SK-N-SH (cell line): ENCODE measurements at regions not wholly inside any gene's neighbourhood (a gene's known extent, or its start where the extent isn't known, plus 50 kb on each side); places are given as distances from the start of the nearest gene placed in this dataset.

Experiments used
- CTCF ChIA-PET: fragments of 300-600, 350-600 bp; formaldehyde crosslinking; extraction: SDS; loops from one replicate; lab custom pipeline; 2021; lab: Yijun Ruan, JAX
- POLR2A ChIA-PET: fragments of 350-600 bp; sonication (Branson Sonifier 250); formaldehyde crosslinking; extraction: SDS; loops from one replicate; lab custom pipeline; 2020; ENCODE audit warnings: antibody characterized with exemption, inconsistent platforms; lab: Yijun Ruan, JAX
- DNase-seq: peaks from one replicate; pipeline ENCODE4 v3.0.0; 2012
- H2AFZ ChIP-seq: fragments of 200-600 bp; sonication (generic); 2 replicates; pipeline ENCODE4 v1.8.1; 2016; ENCODE audit warnings: antibody characterized with exemption, mild to moderate bottlenecking, low read depth
- H3F3A ChIP-seq: fragments of 200-600 bp; sonication (generic); replicated peaks from 2 replicates; pipeline ENCODE3; 2016; ENCODE audit warnings: antibody characterized with exemption, mild to moderate bottlenecking; ENCODE audit not compliant: insufficient read depth
- H3K27ac ChIP-seq, 2 experiments: fragments of 200-500 bp in 1 of 2; fragments of 200-600 bp in 1 of 2; sonication (Bioruptor generic) in 1 of 2; sonication (generic), shearing (Covaris generic) in 1 of 2; 2 replicates each; pipeline versions ENCODE4 v1.5.1 to v1.6.1; 2014 to 2016; ENCODE audit warnings: low read depth in 2 of 2, inconsistent platforms in 1 of 2, low read length in 1 of 2, mild to moderate bottlenecking in 1 of 2, mixed read lengths in 1 of 2
- H3K27me3 ChIP-seq: fragments of 200-600 bp; sonication (generic), shearing (Covaris generic); 2 replicates; pipeline ENCODE4 v1.6.1; 2016; ENCODE audit warnings: mixed run types; ENCODE audit not compliant: insufficient read depth
- H3K36me3 ChIP-seq, 2 experiments: fragments of 200-500 bp in 1 of 2; fragments of 200-600 bp in 1 of 2; sonication (Bioruptor generic) in 1 of 2; sonication (generic) in 1 of 2; replicated peaks in 1 of 2; 2 replicates each; pipeline versions ENCODE3 to v1.5.1; 2014 to 2016; ENCODE audit warnings: low read length in 1 of 2, mild to moderate bottlenecking in 1 of 2; ENCODE audit not compliant: insufficient read depth in 2 of 2, control insufficient read depth in 1 of 2
- H3K4me1 ChIP-seq, 2 experiments: fragments of 200-500 bp in 1 of 2; fragments of 200-600 bp in 1 of 2; sonication (Bioruptor generic) in 1 of 2; sonication (generic), shearing (Covaris generic) in 1 of 2; 2 replicates each; pipeline versions ENCODE4 v1.5.1 to v1.6.1; 2014 to 2016; ENCODE audit warnings: low read depth in 1 of 2, low read length in 1 of 2, mixed run types in 1 of 2; ENCODE audit not compliant: insufficient read depth in 2 of 2, control insufficient read depth in 1 of 2
- H3K4me2 ChIP-seq: fragments of 200-600 bp; sonication (generic), shearing (Covaris generic); 2 replicates; pipeline ENCODE4 v1.6.1; 2017; ENCODE audit warnings: mixed run types
- H3K4me3 ChIP-seq, 2 experiments: fragments of 200-500 bp in 1 of 2; fragments of 200-600 bp in 1 of 2; sonication (Bioruptor generic) in 1 of 2; sonication (generic), shearing (Covaris generic) in 1 of 2; 2 replicates each; pipeline versions ENCODE4 v1.5.1 to v1.8.1; 2014 to 2016; ENCODE audit warnings: low read depth in 2 of 2, inconsistent platforms in 1 of 2, low read length in 1 of 2, mild to moderate bottlenecking in 1 of 2, mixed read lengths in 1 of 2, moderate library complexity in 1 of 2
- H3K79me2 ChIP-seq: fragments of 200-600 bp; sonication (generic); 2 replicates; pipeline ENCODE4 v1.8.1; 2017; ENCODE audit warnings: mild to moderate bottlenecking; ENCODE audit not compliant: insufficient read depth
- H3K9ac ChIP-seq: fragments of 200-600 bp; sonication (generic); 2 replicates; pipeline ENCODE4 v1.6.1; 2017; ENCODE audit warnings: mixed run types
- H3K9me2 ChIP-seq: fragments of 200-600 bp; sonication (generic); 2 replicates; pipeline ENCODE4 v1.6.1; 2017; ENCODE audit warnings: mixed run types
- H3K9me3 ChIP-seq: fragments of 200-600 bp; sonication (generic); 2 replicates; pipeline ENCODE4 v1.6.1; 2017; ENCODE audit warnings: mixed run types, mild to moderate bottlenecking, moderate library complexity
- H4K20me1 ChIP-seq: fragments of 200-600 bp; sonication (generic); 2 replicates; pipeline ENCODE4 v1.6.1; 2017; ENCODE audit warnings: mild to moderate bottlenecking, mixed run types; ENCODE audit not compliant: insufficient read depth
- CHD2 ChIP-seq: fragments of 150-350 bp; IDR thresholded peaks from 2 replicates; pipeline ENCODE4 v1.6.1; 2018; ENCODE audit warnings: low read length; ENCODE audit not compliant: partially characterized antibody
- ELF1 ChIP-seq: IDR thresholded peaks from 2 replicates; pipeline ENCODE4 v1.4.0; 2012
- EP300 ChIP-seq, 2 experiments: IDR thresholded peaks; 2 replicates each; pipeline versions ENCODE4 v1.4.0 to v1.6.1; 2012; ENCODE audit warnings: borderline replicate concordance in 1 of 2, low read depth in 1 of 2, low read length in 1 of 2
- FOSL2 ChIP-seq: IDR thresholded peaks from 2 replicates; pipeline ENCODE4 v1.4.0; 2012; ENCODE audit warnings: low read depth, mild to moderate bottlenecking, moderate library complexity, borderline replicate concordance
- FOXJ3 ChIP-seq: sonication (generic); formaldehyde crosslinking; IDR thresholded peaks from 2 replicates; pipeline ENCODE4 v1.5.1; 2020; ENCODE audit warnings: mild to moderate bottlenecking, missing genetic modification reagents
- FOXM1 ChIP-seq: IDR thresholded peaks from 2 replicates; pipeline ENCODE4 v1.4.0; 2012; ENCODE audit warnings: low read depth, mild to moderate bottlenecking
- JUND ChIP-seq: IDR thresholded peaks from 2 replicates; pipeline ENCODE4 v1.4.0; 2012
- MEF2A ChIP-seq: IDR thresholded peaks from 2 replicates; pipeline ENCODE4 v1.4.0; 2012; ENCODE audit warnings: low read depth, borderline replicate concordance
- MXI1 ChIP-seq: IDR thresholded peaks from 2 replicates; pipeline ENCODE4 v1.6.1; 2012; ENCODE audit warnings: mild to moderate bottlenecking, low read depth, low read length, improper control_type of control experiment
- NFIC ChIP-seq: IDR thresholded peaks from 2 replicates; pipeline ENCODE4 v1.4.0; 2012; ENCODE audit warnings: borderline replicate concordance
- RAD21 ChIP-seq: IDR thresholded peaks from 2 replicates; pipeline ENCODE4 v1.6.1; 2012; ENCODE audit warnings: mild to moderate bottlenecking, low read length
- RCOR1 ChIP-seq: fragments of 150-350 bp; IDR thresholded peaks from 2 replicates; pipeline ENCODE4 v1.6.1; 2017; ENCODE audit warnings: antibody characterized with exemption, low read length
- REST ChIP-seq: IDR thresholded peaks from 2 replicates; pipeline ENCODE4 v1.6.1; 2012; ENCODE audit warnings: mild to moderate bottlenecking, low read depth, low read length, moderate library complexity
- RXRA ChIP-seq: IDR thresholded peaks from 2 replicates; pipeline ENCODE4 v1.4.0; 2012; ENCODE audit warnings: low read depth, mild to moderate bottlenecking, borderline replicate concordance
- TEAD4 ChIP-seq: IDR thresholded peaks from 2 replicates; pipeline ENCODE4 v1.4.0; 2012; ENCODE audit warnings: mild to moderate bottlenecking, borderline replicate concordance; ENCODE audit not compliant: insufficient read depth
- USF2 ChIP-seq: fragments of 150-350 bp; IDR thresholded peaks from 2 replicates; pipeline ENCODE4 v1.6.1; 2017; ENCODE audit warnings: antibody characterized with exemption, low read length, low read depth, borderline replicate concordance
- YY1 ChIP-seq: IDR thresholded peaks from 2 replicates; pipeline ENCODE4 v1.4.0; 2012; ENCODE audit warnings: low read depth, mild to moderate bottlenecking
- WGBS: methylation state at CpG from one replicate; pipeline ENCODE4 v1.1.6; 2017; ENCODE audit warnings: low lambda C conversion rate; 5-methylcytosine and 5-hydroxymethylcytosine counted together

- no peaks in the 10 kb centered on the region for H3K79me2 ChIP-seq
- H4K20me1 ChIP-seq, result no peaks in the 10 kb centered on the region
- POLR2A ChIA-PET, result no interaction called here
- no peak overlapping the region for H3K4me2 ChIP-seq
- WGBS, result 62% methylated on average over 5 of the region's 5 CpGs
- no peaks in the 10 kb centered on the region for H3K9me2 ChIP-seq
- no peaks in the 10 kb centered on the region for H3K27me3 ChIP-seq
- H3K4me3 ChIP-seq, result no peak overlapping the region
- peaks cover 0 to 8% of the 10 kb centered on the region in 2 experiments; a peak in 1 of 4 replicates for H3K4me1 ChIP-seq
- no peak overlapping the region for H3K9ac ChIP-seq
- TF ChIP-seq USF2 (no peak), MEF2A (no peak)
- no peaks in the 10 kb centered on the region for H3K9me3 ChIP-seq
- no peaks in the 10 kb centered on the region for H3K36me3 ChIP-seq
- DNase-seq, result no peak
- no peak overlapping the region for H3K27ac ChIP-seq
- no peaks in the 10 kb centered on the region for H3F3A ChIP-seq
- CTCF ChIA-PET, result interaction anchor here (1.6 kb wide), 1 partner anchor 271 kb away, joined by 3 read pairs; no protein-coding TSS in a partner anchor
- no peak overlapping the region for H2AFZ ChIP-seq
Observed at GRCh38 chr21:39078322-39079065, 104.8 kb downstream of the PSMG1 start.

GRCh38 chr21:39077876-39078275 is 105.4 kb downstream of the PSMG1 start:
- Histone ChIP-seq H3K4me2 (no peak overlapping the region), H3F3A (no peaks in the 10 kb centered on the region), H3K36me3 (no peaks in the 10 kb centered on the region), H3K9ac (no peak overlapping the region), H3K4me1 (peaks cover 0 to 10% of the 10 kb centered on the region in 2 experiments; a peak in 1 of 4 replicates), H3K27me3 (no peaks in the 10 kb centered on the region), H3K9me3 (no peaks in the 10 kb centered on the region), H3K27ac (no peak overlapping the region), H4K20me1 (no peaks in the 10 kb centered on the region), H2AFZ (no peak overlapping the region), H3K9me2 (no peaks in the 10 kb centered on the region), H3K79me2 (no peaks in the 10 kb centered on the region), H3K4me3 (no peak overlapping the region)
- ChIA-PET POLR2A (no interaction called here), CTCF (interaction anchor here (1.6 kb wide), 1 partner anchor 271 kb away, joined by 3 read pairs; no protein-coding TSS in a partner anchor)
- 58% methylated on average over 3 of the region's 3 CpGs for WGBS
- DNase-seq, result no peak
- TF ChIP-seq CHD2 (no peak), RXRA (no peak)

- peaks cover 0 to 10% of the 10 kb centered on the region in 2 experiments; a peak in 1 of 4 replicates for H3K4me1 ChIP-seq
- no peaks in the 10 kb centered on the region for H3K27me3 ChIP-seq
- no peak overlapping the region; a peak in 1 of 4 replicates for H3K27ac ChIP-seq
- no peak overlapping the region for H3K9ac ChIP-seq
- H4K20me1 ChIP-seq, result no peaks in the 10 kb centered on the region
- H3K4me3 ChIP-seq, result no peak overlapping the region
- no peaks in the 10 kb centered on the region for H3K79me2 ChIP-seq
- H3K9me2 ChIP-seq, result no peaks in the 10 kb centered on the region
- H2AFZ ChIP-seq, result no peak overlapping the region
- no peak overlapping the region for H3K4me2 ChIP-seq
- H3F3A ChIP-seq, result no peaks in the 10 kb centered on the region
- ChIA-PET POLR2A (no interaction called here), CTCF (interaction anchor here (1.0 kb wide), 1 partner anchor 27 kb away, joined by 3 read pairs; no protein-coding TSS in a partner anchor)
- H3K9me3 ChIP-seq, result no peaks in the 10 kb centered on the region
- DNase-seq, result no peak
- H3K36me3 ChIP-seq, result no peaks in the 10 kb centered on the region
- TF ChIP-seq EP300 (IDR thresholded peaks at IDR 0.05; ENCODE audit: borderline replicate concordance in 1 of 2, low read depth in 1 of 2, low read length in 1 of 2) (no peak), FOXJ3 (CRISPR knock-in tag) (no peak), USF2 (no peak), REST (no peak), RAD21 (no peak), RCOR1 (no peak), RXRA (no peak), JUND (no peak), MXI1 (no peak), NFIC (no peak), FOXM1 (no peak), ELF1 (no peak), FOSL2 (no peak), YY1 (no peak), TEAD4 (no peak)
Observed at GRCh38 chr21:39074508-39074907, 108.7 kb downstream of the PSMG1 start.
